ENCODE measurements at regions not wholly inside any gene's neighbourhood (a gene's known extent, or its start where the extent isn't known, plus 50 kb on each side); places are given as distances from the start of the nearest gene placed in this dataset.

DNA sequence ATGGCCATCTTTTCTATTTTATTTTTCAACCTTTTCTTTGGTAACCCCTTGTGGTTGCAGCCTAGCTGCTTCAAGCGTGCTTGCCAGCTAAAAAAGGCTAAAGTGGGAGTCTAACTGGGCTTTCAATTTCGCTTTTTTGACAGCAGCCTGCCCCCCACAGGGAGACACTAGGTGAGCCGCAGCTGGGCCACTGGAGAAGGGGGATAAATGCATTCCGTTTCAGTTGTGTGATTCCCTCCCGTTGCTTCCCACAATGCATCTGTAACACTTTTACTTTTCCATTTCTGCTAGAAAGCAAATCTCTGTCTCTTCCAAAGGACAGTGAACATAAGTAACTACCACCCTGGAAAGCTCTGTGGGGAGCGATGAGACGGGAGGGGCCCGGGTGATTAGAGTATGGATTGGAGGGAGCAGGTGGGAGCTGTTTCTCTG lies 86.3 kb upstream of the RAPGEF2 start:
- TF ChIP-seq, protein P1, sequence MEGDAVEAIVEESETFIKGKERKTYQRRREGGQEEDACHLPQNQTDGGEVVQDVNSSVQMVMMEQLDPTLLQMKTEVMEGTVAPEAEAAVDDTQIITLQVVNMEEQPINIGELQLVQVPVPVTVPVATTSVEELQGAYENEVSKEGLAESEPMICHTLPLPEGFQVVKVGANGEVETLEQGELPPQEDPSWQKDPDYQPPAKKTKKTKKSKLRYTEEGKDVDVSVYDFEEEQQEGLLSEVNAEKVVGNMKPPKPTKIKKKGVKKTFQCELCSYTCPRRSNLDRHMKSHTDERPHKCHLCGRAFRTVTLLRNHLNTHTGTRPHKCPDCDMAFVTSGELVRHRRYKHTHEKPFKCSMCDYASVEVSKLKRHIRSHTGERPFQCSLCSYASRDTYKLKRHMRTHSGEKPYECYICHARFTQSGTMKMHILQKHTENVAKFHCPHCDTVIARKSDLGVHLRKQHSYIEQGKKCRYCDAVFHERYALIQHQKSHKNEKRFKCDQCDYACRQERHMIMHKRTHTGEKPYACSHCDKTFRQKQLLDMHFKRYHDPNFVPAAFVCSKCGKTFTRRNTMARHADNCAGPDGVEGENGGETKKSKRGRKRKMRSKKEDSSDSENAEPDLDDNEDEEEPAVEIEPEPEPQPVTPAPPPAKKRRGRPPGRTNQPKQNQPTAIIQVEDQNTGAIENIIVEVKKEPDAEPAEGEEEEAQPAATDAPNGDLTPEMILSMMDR (IDR thresholded peaks at IDR 0.05), result no peak
- TF ChIP-seq POLR2A (IDR thresholded peaks at IDR 0.05), result no peak

All from lower leg skin (tissue), 3 donors.